22Rv1 (cell line): ENCODE measurements at regions not wholly inside any gene's neighbourhood (a gene's known extent, or its start where the extent isn't known, plus 50 kb on each side); places are given as distances from the start of the nearest gene placed in this dataset.

Source experiments
- CTCF ChIP-seq: fragments of 450-650 bp; IDR thresholded peaks from 2 replicates; pipeline ENCODE4 v1.5.1; 2017; ENCODE audit warnings: mild to moderate bottlenecking
- ZFX ChIP-seq: fragments of 450-650 bp; IDR thresholded peaks from 2 replicates; pipeline ENCODE4 v1.6.1; 2017; ENCODE audit warnings: antibody characterized with exemption, borderline replicate concordance

- no peak for TF ChIP-seq CTCF
- no peak for TF ChIP-seq ZFX
Observed at GRCh38 chr18:66428795-66429194, 175.1 kb downstream of the CDH19 start.
